GM19025 (cell line): ENCODE measurements at regions not wholly inside any gene's neighbourhood (a gene's known extent, or its start where the extent isn't known, plus 50 kb on each side); places are given as distances from the start of the nearest gene placed in this dataset.

Experiments used
- ATAC-seq: cut with Tn5 transposase; IDR thresholded peaks from one replicate; pipeline ENCODE4 v1.9.1; 2021; ENCODE audit warnings: mild to moderate bottlenecking, low read depth, moderate library complexity; ENCODE audit not compliant: unreplicated experiment

- no peak for ATAC-seq
These were observed 138.0 kb upstream of the GLI2 start for GRCh38 chr2:120597595-120598193.

- no peak for ATAC-seq
These were observed 137.3 kb upstream of the GLI2 start for GRCh38 chr2:120598416-120598815.

GRCh38 chr2:120599072-120599471 is 136.6 kb upstream of the GLI2 start:
- no peak for ATAC-seq

GRCh38 chr2:120599656-120600055 is 136.0 kb upstream of the GLI2 start:
- no peak for ATAC-seq

- ATAC-seq: no peak
These were observed 135.3 kb upstream of the GLI2 start for GRCh38 chr2:120600335-120600734.

GRCh38 chr2:120600786-120601185 is 134.9 kb upstream of the GLI2 start:
- no peak for ATAC-seq

- no peak for ATAC-seq
These were observed 134.1 kb upstream of the GLI2 start for GRCh38 chr2:120601566-120601965.

- no peak for ATAC-seq
These were observed 133.4 kb upstream of the GLI2 start for GRCh38 chr2:120602251-120602650.

- no peak for ATAC-seq
These were observed 130.9 kb upstream of the GLI2 start for GRCh38 chr2:120604767-120605166.

- no peak for ATAC-seq
These were observed 130.3 kb upstream of the GLI2 start for GRCh38 chr2:120605231-120605935.

- no peak for ATAC-seq
These were observed 129.4 kb upstream of the GLI2 start for GRCh38 chr2:120606280-120606679.

- no peak for ATAC-seq
These were observed 128.7 kb upstream of the GLI2 start for GRCh38 chr2:120606931-120607330.

- ATAC-seq: no peak
These were observed 128.2 kb upstream of the GLI2 start for GRCh38 chr2:120607506-120607905.

- no peak for ATAC-seq
These were observed 127.7 kb upstream of the GLI2 start for GRCh38 chr2:120607996-120608395.

- ATAC-seq: no peak
These were observed 125.8 kb upstream of the GLI2 start for GRCh38 chr2:120609826-120610395.

GRCh38 chr2:120611016-120611415 is 124.7 kb upstream of the GLI2 start:
- no peak for ATAC-seq

GRCh38 chr2:120611961-120612360 is 123.7 kb upstream of the GLI2 start:
- ATAC-seq: no peak

- ATAC-seq: no peak
These were observed 123.2 kb upstream of the GLI2 start for GRCh38 chr2:120612471-120612870.

GRCh38 chr2:120612931-120613330 is 122.7 kb upstream of the GLI2 start:
- no peak for ATAC-seq

- ATAC-seq: no peak
These were observed 121.7 kb upstream of the GLI2 start for GRCh38 chr2:120613742-120614571.

GRCh38 chr2:120614901-120615300 is 120.8 kb upstream of the GLI2 start:
- no peak for ATAC-seq
